SKM-1 (cell line): ENCODE measurements at regions not wholly inside any gene's neighbourhood (a gene's known extent, or its start where the extent isn't known, plus 50 kb on each side); places are given as distances from the start of the nearest gene placed in this dataset.
"Not testable (repeated sequence)": the region's sequence is repeated elsewhere in the genome, so short reads cannot be mapped to it uniquely, and the experiment has no call there.

Experiments used
- DNase-seq: peaks from one replicate; lab custom pipeline; 2025; ENCODE audit not compliant: unreplicated experiment; lab: John Stamatoyannopoulos, UW

- DNase-seq, result no peak
Observed at GRCh38 chr5:68843624-68844364, 250.0 kb upstream of the SLC30A5 start.

GRCh38 chr5:68845131-68845530 lies 248.7 kb upstream of the SLC30A5 start:
- no peak for DNase-seq

DNA sequence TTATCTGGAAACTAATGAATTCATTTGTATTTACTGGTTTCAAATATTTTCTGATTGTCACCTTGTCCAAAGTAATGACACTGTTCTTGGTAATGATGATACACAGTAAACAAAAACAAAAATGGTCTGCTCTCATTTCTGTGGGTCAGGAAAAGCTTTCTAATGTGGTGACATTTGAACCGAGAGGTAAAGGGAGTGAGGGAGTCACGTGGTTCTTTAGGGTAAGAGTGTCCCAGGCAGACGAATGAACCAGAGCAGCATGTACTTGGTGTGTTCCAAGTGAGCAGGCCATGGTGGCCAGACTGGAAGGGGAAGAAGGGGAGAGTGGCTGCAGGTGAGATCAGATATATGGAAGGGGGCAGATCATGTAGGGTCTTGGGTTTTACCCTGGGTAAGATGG lies 247.0 kb upstream of the SLC30A5 start:
- DNase-seq, result no peak

DNA sequence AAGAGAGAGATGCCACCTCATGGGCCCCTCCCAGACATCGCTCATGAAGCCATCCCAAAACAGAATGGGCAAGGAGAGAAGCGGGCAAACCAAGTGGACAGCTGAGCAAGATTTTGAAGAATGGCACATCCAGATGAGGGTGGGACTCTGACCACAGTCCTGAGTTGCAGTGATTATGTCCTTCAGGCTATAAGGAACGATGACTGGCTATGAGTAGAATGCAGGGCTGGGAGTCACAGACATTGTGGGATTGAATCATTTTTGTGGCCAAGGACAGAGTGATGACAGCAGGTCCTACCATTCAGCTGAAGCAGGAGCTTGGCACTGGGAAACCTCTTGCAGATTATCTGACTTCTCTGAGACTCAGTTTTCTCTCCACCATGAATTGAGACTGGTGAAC lies 245.7 kb upstream of the SLC30A5 start:
- no peak for DNase-seq

DNA sequence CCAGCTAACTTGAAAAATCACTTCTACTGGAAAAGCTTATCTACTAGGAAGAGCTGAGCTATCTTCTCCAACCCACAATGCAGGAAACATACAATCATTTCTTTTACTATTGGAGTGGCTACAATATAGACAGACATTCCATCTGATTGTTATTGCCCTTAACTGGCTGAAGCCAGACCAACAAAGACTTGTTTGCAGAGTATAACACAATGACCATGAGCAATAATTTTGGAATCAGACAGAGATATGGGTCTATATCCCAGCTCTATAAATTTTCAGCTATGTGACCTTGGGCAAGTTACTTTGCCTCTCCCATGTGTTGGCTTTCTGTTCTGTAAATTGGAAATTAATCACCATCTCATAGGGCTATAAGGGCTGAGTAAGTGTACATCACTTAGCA lies 244.7 kb upstream of the SLC30A5 start:
- DNase-seq, result no peak

GRCh38 chr5:68849906-68850305 lies 243.9 kb upstream of the SLC30A5 start:
- no peak for DNase-seq

- DNase-seq, result no peak
Observed at GRCh38 chr5:68861099-68861498, 232.7 kb upstream of the SLC30A5 start.

DNA sequence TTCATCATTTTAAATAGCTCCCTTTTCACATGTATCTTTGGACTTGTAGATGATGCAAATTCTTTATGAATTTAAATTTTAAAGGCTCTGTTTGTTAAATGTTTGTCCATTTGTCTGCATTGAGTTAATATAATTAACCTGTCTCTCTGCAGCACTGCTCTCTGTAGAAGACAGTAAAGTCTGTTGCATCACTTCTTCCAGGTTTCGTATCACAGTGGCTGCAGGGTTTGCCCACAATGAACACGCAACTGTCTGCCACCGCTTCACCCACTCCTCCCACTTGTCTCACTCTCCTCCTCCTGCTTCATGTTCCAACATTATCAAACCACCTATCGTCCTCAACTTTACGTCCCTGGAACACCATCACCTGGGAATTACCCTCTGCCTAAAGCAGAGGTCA lies 231.3 kb upstream of the SLC30A5 start:
- DNase-seq, result no peak

- DNase-seq, result not testable (repeated sequence)
Observed at GRCh38 chr5:68865192-68865591, 228.6 kb upstream of the SLC30A5 start.

DNA sequence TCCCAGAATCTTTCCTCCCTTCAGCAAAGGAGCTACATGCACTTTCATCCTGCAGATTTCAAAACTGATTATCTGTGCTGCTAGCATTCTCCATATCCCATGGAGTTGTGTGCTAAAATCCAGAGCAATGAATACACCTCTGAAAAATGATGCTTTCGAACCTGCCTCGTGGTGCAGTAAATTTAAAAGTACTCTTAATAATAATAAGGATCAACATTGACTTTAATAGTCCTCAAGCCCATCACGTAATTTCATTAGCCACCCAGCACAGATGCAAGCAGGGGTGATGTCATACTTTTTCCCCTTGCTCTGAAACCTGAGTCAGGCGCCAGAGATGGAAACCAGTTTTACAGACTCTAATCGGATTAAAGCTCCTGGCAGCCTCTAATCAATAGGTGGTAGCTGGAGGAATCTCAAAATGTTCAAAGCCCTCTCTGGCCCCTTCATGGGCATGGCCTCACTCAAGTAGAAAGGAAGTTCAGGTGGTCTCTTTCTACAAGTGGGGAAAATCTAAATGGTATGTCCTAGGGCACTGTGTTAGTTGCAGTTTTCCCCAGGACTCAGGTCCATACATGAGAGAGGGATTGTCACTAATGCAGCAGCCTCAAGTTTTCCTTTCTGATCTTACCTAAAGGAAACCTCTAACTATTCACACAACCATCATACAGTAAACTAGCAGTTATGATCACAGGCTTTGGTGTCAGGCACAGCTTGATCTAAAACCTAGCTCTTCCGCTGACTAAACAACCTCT lies 221.6 kb upstream of the SLC30A5 start:
- DNase-seq, result no peak

DNA sequence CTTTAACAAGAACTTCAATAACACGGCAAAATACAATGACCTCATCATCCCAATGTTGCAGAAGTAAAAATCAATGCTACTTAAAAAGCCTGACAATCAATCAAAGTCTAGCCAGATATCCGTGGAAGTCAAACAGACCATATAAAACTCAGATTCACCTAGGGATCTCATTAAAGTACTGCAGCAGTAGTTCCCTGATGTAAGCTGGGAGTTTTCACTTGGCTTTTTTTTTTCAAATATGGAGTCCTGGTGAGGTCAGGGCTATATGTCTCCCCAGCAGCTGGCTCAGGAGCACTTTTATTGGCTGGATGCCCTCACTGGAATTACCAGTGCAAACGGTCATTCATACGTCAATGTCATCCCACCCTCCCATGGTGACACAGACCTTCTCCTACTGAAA lies 220.6 kb upstream of the SLC30A5 start:
- DNase-seq, result no peak

GRCh38 chr5:68875351-68875750 lies 218.5 kb upstream of the SLC30A5 start:
- DNase-seq, result no peak

GRCh38 chr5:68883436-68883835 lies 210.4 kb upstream of the SLC30A5 start:
- DNase-seq, result no peak

GRCh38 chr5:68884144-68884754 lies 209.6 kb upstream of the SLC30A5 start:
- DNase-seq, result no peak

GRCh38 chr5:68884883-68885282 lies 208.9 kb upstream of the SLC30A5 start:
- peak; percentile 4 for DNase-seq

DNA sequence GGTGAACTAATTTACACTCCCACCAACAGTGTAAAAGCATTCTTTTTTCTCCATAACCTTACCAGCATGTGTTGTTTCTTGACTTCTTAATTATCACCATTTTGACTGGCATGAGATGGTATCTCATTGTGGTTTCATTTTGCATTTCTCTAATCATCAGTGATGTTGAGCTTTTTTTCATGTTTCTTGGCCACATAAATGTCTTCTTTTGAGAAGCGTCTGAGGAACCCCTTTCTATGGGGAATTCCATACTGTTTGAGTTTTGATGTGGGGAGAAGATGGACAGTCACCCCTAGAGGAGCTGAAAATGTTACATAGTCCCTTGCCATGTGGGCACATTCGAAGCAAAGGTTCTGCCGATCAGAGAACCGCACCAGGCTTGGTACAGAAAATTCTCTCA lies 207.0 kb upstream of the SLC30A5 start:
- no peak for DNase-seq

- DNase-seq, result no peak
Observed at GRCh38 chr5:68891718-68892117, 202.1 kb upstream of the SLC30A5 start.

- DNase-seq, result no peak
Observed at GRCh38 chr5:68894673-68895072, 199.1 kb upstream of the SLC30A5 start.

- no peak for DNase-seq
Observed at GRCh38 chr5:68898951-68899471, 194.8 kb upstream of the SLC30A5 start.

DNA sequence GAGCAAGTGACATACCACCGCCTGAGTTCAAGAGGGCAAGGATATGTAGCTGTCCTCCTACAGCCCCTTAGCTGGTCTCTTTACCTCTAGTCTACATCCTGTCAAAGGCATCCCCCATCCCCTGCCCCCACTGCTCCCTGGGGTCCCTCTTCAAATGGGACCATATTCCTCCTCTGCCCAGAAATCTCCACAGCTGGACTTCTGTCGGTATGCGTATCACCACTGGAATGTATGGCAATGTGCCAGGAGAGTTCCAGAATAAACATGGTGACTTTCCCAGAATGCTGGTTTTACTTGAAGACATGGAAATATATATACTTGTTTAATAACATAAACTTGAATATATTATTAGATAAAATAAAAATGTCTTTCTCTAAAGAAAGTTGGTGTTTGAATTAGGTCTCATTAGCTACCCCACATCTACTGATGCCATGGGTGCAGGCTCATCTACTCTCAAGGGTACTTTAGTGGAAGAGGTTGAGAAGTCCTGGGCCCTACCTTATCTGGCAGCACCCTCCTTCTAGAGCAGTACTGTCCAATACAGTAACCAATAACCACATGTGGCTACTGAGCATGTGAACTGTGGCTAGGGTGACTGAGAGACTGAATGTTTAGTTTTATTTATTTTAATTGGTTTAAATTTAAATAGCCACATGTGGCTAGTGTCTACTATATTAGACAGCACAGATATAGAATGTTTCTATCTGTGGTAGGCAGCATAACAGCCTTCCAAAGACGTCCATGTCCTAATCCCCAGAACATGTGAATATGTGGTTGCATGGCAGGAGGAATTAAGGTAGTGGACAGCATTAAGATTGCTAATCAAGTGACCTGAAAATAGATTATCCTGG lies 181.7 kb upstream of the SLC30A5 start:
- DNase-seq, result no peak

GRCh38 chr5:68915079-68915478 lies 178.7 kb upstream of the SLC30A5 start:
- DNase-seq, result no peak
